ENCODE measurements at regions not wholly inside any gene's neighbourhood (a gene's known extent, or its start where the extent isn't known, plus 50 kb on each side); places are given as distances from the start of the nearest gene placed in this dataset.
"Not testable (repeated sequence)": the region's sequence is repeated elsewhere in the genome, so short reads cannot be mapped to it uniquely, and the experiment has no call there.

DNA sequence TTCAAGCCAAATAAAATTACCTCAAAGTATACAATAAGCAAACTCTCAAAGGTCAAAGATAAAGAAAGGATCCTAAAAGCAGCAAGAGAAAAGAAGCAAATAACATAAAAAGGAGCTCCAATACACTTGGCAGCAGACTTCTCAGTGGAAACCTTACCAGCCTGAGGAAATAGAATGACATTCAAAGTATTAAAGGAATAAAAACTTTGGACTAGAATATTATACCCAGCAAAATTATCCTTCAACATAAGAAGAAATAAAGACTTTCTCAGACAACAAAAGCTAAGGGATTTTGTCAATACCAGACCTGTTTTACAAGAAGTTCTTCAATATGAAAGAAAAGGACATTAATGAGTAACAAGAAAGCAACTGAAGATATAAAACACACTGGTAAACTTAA lies 83.0 kb upstream of the SPTLC1 start:
- not testable (repeated sequence) for H3K9me3 ChIP-seq (ENCODE audit: control insufficient read depth, low read length); H3K4me1 ChIP-seq (ENCODE audit: control insufficient read depth, insufficient read depth, low read length); H3K36me3 ChIP-seq (ENCODE audit: control insufficient read depth, insufficient read depth, low read length, severe bottlenecking); DNase-seq (ENCODE audit: low read depth); H3K9ac ChIP-seq (ENCODE audit: low read length); H3K4me3 ChIP-seq (ENCODE audit: low read length); H3K27me3 ChIP-seq (replicated peaks; ENCODE audit: control insufficient read depth, insufficient read depth, low read length)

DNA sequence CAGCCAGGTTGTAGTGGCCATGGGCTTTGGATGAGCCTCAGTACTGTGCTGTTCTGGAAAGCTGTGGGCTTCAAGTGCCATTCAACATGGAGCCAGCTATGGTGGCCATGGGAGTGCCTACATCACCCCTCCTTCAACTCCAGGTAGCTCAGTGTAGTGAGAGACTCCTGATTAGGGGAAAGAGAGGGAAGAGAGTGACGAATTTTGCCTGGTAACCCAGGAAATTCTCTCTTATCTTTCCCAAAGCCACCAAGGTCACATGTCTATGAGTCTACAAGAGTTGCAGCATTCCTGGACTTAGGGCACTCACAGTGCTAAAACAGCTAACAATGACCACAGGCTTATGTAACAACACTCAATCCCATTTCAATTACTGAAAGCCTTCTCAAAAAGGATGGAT lies 81.7 kb upstream of the SPTLC1 start:
- no peak overlapping the region for H3K9ac ChIP-seq (ENCODE audit: low read length)
- H3K9me3 ChIP-seq (ENCODE audit: control insufficient read depth, low read length) = peaks cover 6% of the 10 kb centered on the region
- H3K4me3 ChIP-seq (ENCODE audit: low read length) = no peak overlapping the region
- peaks cover 5% of the 10 kb centered on the region for H3K4me1 ChIP-seq (ENCODE audit: control insufficient read depth, insufficient read depth, low read length)
- DNase-seq (ENCODE audit: low read depth) = peak; percentile 8
- H3K36me3 ChIP-seq (ENCODE audit: control insufficient read depth, insufficient read depth, low read length, severe bottlenecking) = no peaks in the 10 kb centered on the region
- no peaks in the 10 kb centered on the region for H3K27me3 ChIP-seq (replicated peaks; ENCODE audit: control insufficient read depth, insufficient read depth, low read length)

DNA sequence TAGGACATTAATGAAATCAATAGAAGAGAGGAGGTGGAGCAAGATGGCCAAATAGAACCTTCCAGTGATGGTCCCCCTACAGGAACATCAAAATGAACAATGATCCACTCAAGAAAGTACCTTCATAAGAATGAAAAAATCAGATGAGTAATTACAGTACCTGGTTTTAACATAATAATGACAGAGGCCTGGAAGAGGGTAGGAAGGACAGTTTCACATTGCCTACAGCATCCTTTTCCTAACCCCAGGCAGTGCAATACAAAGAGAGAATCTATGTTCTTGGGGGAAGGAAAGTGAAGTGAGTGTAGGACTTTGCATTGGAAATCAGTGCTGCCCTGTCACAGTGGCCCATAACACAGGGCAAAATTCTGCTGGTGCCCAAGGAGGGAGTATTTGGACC lies 81.2 kb upstream of the SPTLC1 start:
- peaks cover 6% of the 10 kb centered on the region for H3K9me3 ChIP-seq (ENCODE audit: control insufficient read depth, low read length)
- no peak for DNase-seq (ENCODE audit: low read depth)
- H3K27me3 ChIP-seq (replicated peaks; ENCODE audit: control insufficient read depth, insufficient read depth, low read length) = no peaks in the 10 kb centered on the region
- no peak overlapping the region for H3K9ac ChIP-seq (ENCODE audit: low read length)
- no peaks in the 10 kb centered on the region for H3K36me3 ChIP-seq (ENCODE audit: control insufficient read depth, insufficient read depth, low read length, severe bottlenecking)
- peaks cover 5% of the 10 kb centered on the region for H3K4me1 ChIP-seq (ENCODE audit: control insufficient read depth, insufficient read depth, low read length)
- no peak overlapping the region for H3K4me3 ChIP-seq (ENCODE audit: low read length)

DNA sequence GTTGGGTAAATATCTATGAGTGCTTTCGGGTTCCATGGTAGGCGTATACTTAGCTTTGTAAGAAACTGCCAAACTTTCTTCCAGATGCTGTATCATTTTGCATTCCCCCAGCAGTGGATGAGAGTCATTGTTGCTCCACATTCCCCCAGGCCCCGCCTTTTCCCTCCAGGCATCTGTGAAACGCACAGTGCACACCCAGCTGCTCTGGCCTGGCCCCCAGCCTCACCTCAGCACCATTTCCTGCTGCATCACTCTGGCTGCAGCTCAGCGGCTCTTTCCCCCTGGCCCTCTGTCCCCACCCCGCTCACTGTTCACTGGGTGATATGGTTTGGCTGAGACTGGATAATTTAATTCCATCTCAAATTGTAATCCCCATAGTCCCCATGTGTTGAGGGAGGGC lies 76.6 kb upstream of the SPTLC1 start:
- Histone ChIP-seq H3K27me3 (replicated peaks; ENCODE audit: control insufficient read depth, insufficient read depth, low read length) (peaks cover 21% of the 10 kb centered on the region), H3K4me3 (ENCODE audit: low read length) (no peak overlapping the region), H3K9me3 (ENCODE audit: control insufficient read depth, low read length) (no peaks in the 10 kb centered on the region), H3K36me3 (ENCODE audit: control insufficient read depth, insufficient read depth, low read length, severe bottlenecking) (no peaks in the 10 kb centered on the region), H3K9ac (ENCODE audit: low read length) (no peak overlapping the region), H3K4me1 (ENCODE audit: control insufficient read depth, insufficient read depth, low read length) (peaks cover 3% of the 10 kb centered on the region)
- peak; percentile 68 for DNase-seq (ENCODE audit: low read depth)

DNA sequence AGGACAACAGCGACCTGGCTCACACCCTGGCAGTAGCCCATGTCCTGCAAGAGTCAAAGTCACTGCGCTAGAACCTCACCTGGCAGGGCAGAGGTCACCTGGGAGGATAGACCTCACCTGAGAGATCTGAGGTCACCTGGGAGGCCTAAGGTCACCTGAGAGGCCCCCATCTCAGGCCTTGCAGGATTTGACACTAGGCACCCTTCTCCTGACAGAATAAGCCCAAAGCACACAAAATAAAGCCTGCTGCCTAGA lies 75.2 kb upstream of the SPTLC1 start:
- Histone ChIP-seq H3K36me3 (ENCODE audit: control insufficient read depth, insufficient read depth, low read length, severe bottlenecking) (no peaks in the 10 kb centered on the region), H3K27me3 (replicated peaks; ENCODE audit: control insufficient read depth, insufficient read depth, low read length) (peaks cover 25% of the 10 kb centered on the region), H3K9ac (ENCODE audit: low read length) (no peak overlapping the region), H3K4me1 (ENCODE audit: control insufficient read depth, insufficient read depth, low read length) (no peaks in the 10 kb centered on the region), H3K4me3 (ENCODE audit: low read length) (no peak overlapping the region), H3K9me3 (ENCODE audit: control insufficient read depth, low read length) (no peaks in the 10 kb centered on the region)
- DNase-seq (ENCODE audit: low read depth) = no peak

DNA sequence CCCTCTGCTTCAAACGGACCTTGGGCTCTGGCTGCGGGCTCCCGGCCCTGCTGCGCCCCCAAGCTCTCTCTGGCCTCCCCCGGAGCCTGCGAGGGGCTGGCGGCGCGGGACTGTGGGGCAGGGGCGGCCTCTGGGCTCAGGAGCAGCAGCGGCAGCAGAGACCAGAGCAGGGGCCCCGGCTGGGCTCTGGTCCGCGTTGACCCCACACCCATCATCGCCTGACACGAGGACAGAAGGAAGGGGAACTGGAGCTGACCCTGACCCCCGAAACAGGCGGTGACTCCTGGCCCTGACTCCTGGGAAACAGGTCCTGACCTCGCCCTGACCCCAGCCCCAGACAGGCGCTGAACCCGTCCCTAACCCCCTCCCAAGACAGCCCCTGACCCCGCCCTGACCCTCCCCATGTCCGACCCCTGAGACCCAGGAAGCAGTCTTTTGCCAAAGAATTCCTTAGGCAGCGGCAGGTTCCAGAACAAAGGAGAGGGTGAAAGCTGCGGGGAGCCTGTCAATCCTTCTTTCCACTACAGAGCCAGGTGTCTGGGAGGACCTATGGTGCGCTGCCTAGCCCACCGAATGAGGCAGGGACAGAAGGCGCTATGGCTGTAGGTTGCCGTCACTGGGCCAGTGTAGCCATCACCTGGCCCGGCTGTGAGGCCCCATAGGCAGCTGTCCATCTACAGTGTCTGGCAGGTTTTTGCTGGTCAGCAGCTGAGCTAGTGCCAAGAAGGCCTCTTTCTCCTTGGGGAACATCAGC lies 74.7 kb upstream of the SPTLC1 start:
- Histone ChIP-seq H3K36me3 (ENCODE audit: control insufficient read depth, insufficient read depth, low read length, severe bottlenecking) (no peaks in the 10 kb centered on the region), H3K27me3 (replicated peaks; ENCODE audit: control insufficient read depth, insufficient read depth, low read length) (peaks cover 25% of the 10 kb centered on the region), H3K4me1 (ENCODE audit: control insufficient read depth, insufficient read depth, low read length) (no peaks in the 10 kb centered on the region), H3K9me3 (ENCODE audit: control insufficient read depth, low read length) (no peaks in the 10 kb centered on the region), H3K9ac (ENCODE audit: low read length) (no peak overlapping the region), H3K4me3 (ENCODE audit: low read length) (no peak overlapping the region)
- no peak for DNase-seq (ENCODE audit: low read depth)

DNA sequence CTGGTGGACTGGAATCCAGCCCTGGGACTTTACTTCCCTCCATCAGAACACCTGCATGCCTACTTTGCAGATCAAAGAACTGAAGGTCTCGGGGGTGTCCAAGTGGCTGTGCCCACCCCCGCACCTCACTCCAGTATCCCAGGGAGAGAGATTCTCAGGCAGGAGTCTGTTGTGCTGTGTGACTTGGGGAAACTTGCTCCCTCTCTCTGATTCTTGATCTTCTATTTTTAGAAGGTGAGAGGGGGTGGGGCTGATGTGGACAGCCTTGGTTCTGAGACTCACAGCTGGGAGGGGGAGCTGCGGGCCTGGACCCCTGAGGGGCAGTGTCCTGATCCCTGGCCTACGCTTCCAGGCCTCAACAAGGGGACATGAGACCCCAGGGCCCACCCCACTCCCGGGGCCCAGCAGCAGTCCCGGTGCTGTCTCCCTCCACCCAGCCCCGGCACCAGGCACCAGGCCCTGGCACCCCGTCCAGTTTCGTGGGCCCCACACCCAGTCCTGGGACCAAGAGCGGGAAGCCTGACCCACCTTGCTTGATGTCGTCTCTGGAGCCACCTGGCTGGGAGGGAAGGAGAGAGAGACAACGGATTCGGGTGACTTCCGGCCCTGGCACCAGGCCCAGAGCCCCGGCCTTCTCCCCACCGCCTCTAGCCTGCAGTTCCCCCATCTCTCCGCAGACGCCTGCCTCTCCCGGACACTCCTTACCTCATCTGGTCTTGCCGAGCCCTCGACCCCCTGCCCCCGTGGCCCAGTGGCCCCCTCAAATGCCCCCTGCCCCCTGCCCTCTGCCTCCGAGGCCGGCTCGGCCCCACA lies 74.0 kb upstream of the SPTLC1 start:
- H3K4me3 ChIP-seq (ENCODE audit: low read length) = no peak overlapping the region
- H3K9me3 ChIP-seq (ENCODE audit: control insufficient read depth, low read length) = no peaks in the 10 kb centered on the region
- H3K27me3 ChIP-seq (replicated peaks; ENCODE audit: control insufficient read depth, insufficient read depth, low read length) = peaks cover 25% of the 10 kb centered on the region
- H3K36me3 ChIP-seq (ENCODE audit: control insufficient read depth, insufficient read depth, low read length, severe bottlenecking) = no peaks in the 10 kb centered on the region
- no peaks in the 10 kb centered on the region for H3K4me1 ChIP-seq (ENCODE audit: control insufficient read depth, insufficient read depth, low read length)
- DNase-seq (ENCODE audit: low read depth) = no peak
- H3K9ac ChIP-seq (ENCODE audit: low read length) = no peak overlapping the region

DNA sequence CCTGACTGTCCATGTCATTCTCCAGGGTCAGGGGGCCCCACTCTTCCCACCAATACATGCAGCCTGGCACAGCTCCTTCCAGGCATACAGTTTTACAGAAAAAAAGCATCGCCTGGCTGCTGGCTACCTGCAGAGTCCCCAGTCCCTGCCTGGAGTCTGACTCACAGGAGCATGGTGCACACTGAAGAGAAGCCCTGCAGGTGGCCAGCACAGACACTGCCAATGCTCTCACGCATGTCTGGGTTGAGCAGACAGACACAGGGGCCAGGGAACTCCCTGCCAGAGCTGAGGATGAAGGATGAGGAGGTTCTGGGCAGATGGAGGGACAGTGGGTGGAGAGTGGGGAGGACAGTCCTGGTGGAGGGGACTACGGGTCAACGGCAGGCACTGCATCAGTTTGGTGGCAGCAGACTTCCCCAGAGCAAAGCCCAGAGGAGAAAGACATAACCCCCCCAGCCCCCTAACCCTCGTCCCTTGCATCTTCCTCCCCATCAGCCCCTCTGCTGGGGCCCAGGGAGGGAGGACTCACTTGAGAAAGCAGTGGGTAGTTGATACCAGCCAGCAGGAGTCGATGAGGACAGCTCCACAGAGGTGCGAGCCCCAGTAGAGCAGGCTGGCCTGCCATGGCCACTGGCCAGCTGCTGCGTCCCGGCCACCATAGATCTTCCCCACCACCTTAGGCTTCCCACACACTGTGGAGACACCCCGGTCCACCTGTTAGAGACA lies 72.9 kb upstream of the SPTLC1 start:
- Histone ChIP-seq H3K9ac (ENCODE audit: low read length) (no peak overlapping the region), H3K9me3 (ENCODE audit: control insufficient read depth, low read length) (no peaks in the 10 kb centered on the region), H3K36me3 (ENCODE audit: control insufficient read depth, insufficient read depth, low read length, severe bottlenecking) (no peaks in the 10 kb centered on the region), H3K4me3 (ENCODE audit: low read length) (no peak overlapping the region), H3K27me3 (replicated peaks; ENCODE audit: control insufficient read depth, insufficient read depth, low read length) (peaks cover 30% of the 10 kb centered on the region), H3K4me1 (ENCODE audit: control insufficient read depth, insufficient read depth, low read length) (no peaks in the 10 kb centered on the region)
- no peak for DNase-seq (ENCODE audit: low read depth)

DNA sequence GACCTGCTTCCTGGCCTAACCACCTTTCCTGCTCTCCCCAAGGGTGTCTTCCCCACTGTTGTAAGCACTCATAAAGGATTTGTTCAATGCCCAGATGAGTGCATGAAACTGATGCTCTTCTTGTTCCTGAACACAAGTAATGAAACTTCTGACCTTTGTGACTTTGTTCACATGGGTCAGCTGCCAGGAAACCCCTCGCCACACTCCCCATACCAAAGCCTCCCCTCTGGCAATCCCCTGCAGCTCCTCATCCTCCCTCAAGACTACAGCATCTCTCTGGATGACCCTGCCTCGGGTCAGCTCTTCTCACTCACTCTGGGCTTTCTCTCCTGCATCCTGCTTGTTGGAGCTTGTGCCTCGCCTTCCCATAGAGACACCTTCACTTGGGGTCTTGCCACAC lies 72.2 kb upstream of the SPTLC1 start:
- Histone ChIP-seq H3K4me3 (ENCODE audit: low read length) (no peak overlapping the region), H3K9me3 (ENCODE audit: control insufficient read depth, low read length) (no peaks in the 10 kb centered on the region), H3K9ac (ENCODE audit: low read length) (no peak overlapping the region), H3K36me3 (ENCODE audit: control insufficient read depth, insufficient read depth, low read length, severe bottlenecking) (no peaks in the 10 kb centered on the region), H3K4me1 (ENCODE audit: control insufficient read depth, insufficient read depth, low read length) (no peaks in the 10 kb centered on the region), H3K27me3 (replicated peaks; ENCODE audit: control insufficient read depth, insufficient read depth, low read length) (peaks cover 30% of the 10 kb centered on the region)
- DNase-seq (ENCODE audit: low read depth) = no peak

DNA sequence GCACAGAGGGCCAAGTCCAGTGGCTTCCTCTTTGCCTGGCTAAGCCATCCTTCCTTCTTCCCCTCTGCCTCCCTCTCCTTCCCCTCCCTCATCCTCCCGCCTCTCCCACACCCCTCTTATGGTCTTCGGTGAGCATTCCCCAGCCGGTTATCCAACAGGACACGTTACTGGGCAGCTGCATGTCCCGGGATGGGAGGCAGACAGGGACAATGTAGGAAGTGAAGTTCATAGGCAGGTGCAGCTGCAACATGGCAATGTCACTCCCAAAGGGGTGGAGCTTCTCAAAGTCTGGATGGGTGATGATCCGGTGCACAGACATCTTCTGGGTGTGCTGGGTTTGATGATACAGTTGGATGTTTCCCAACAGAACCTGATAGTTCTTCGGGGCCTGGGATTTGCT lies 71.4 kb upstream of the SPTLC1 start:
- Histone ChIP-seq H3K9me3 (ENCODE audit: control insufficient read depth, low read length) (no peaks in the 10 kb centered on the region), H3K4me1 (ENCODE audit: control insufficient read depth, insufficient read depth, low read length) (no peaks in the 10 kb centered on the region), H3K4me3 (ENCODE audit: low read length) (no peak overlapping the region), H3K27me3 (replicated peaks; ENCODE audit: control insufficient read depth, insufficient read depth, low read length) (peaks cover 30% of the 10 kb centered on the region), H3K9ac (ENCODE audit: low read length) (no peak overlapping the region), H3K36me3 (ENCODE audit: control insufficient read depth, insufficient read depth, low read length, severe bottlenecking) (no peaks in the 10 kb centered on the region)
- no peak for DNase-seq (ENCODE audit: low read depth)

DNA sequence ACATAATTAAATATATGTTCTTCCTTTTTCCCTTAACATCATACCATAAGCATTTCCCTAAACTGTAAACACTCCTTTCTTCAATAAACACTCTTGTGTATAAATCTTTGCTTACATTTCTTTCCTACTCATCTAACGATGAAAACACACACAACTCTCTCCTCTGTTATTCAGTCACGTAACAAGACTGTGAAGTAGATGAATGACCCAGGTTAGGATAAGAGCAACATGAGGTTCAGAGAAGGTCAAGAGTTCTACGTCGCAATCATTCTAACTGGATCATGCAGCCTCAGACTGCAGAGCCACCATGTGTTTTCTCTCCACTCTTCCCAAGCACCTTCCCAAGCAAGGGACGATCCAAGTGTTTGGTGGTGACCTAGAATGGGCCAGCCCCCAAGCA lies 70.5 kb upstream of the SPTLC1 start:
- Histone ChIP-seq H3K9ac (ENCODE audit: low read length) (no peak overlapping the region), H3K4me3 (ENCODE audit: low read length) (no peak overlapping the region), H3K4me1 (ENCODE audit: control insufficient read depth, insufficient read depth, low read length) (peaks cover 4% of the 10 kb centered on the region), H3K36me3 (ENCODE audit: control insufficient read depth, insufficient read depth, low read length, severe bottlenecking) (no peaks in the 10 kb centered on the region), H3K27me3 (replicated peaks; ENCODE audit: control insufficient read depth, insufficient read depth, low read length) (peaks cover 30% of the 10 kb centered on the region), H3K9me3 (ENCODE audit: control insufficient read depth, low read length) (no peaks in the 10 kb centered on the region)
- DNase-seq (ENCODE audit: low read depth) = no peak
